ENCODE measurements at regions not wholly inside any gene's neighbourhood (a gene's known extent, or its start where the extent isn't known, plus 50 kb on each side); places are given as distances from the start of the nearest gene placed in this dataset.

GRCh38 chr16:76797457-76797856 lies 393.5 kb upstream of the MON1B start:
- no peak for TF ChIP-seq GATA3 (IDR thresholded peaks at IDR 0.05; ENCODE audit: borderline replicate concordance)
- TF ChIP-seq RARB (CRISPR knock-in tag; IDR thresholded peaks at IDR 0.05): no peak
- no peak for TF ChIP-seq MYC (IDR thresholded peaks at IDR 0.05; ENCODE audit: borderline replicate concordance, low read length)
- no peak for TF ChIP-seq CHD4 (IDR thresholded peaks at IDR 0.05; ENCODE audit: borderline replicate concordance)
- TF ChIP-seq NR3C1 (IDR thresholded peaks at IDR 0.05): no peak
- no peak for TF ChIP-seq USF2 (IDR thresholded peaks at IDR 0.05)
- no peak for TF ChIP-seq CBX2 (IDR thresholded peaks at IDR 0.05; ENCODE audit: borderline replicate concordance, low read depth)
- no peak for TF ChIP-seq HEYL (CRISPR knock-in tag; IDR thresholded peaks at IDR 0.05)
- no peak for TF ChIP-seq HES2 (IDR thresholded peaks at IDR 0.05)
- TF ChIP-seq CEBPB (IDR thresholded peaks at IDR 0.05): no peak
- no peak for TF ChIP-seq ZNF302 (CRISPR knock-in tag; IDR thresholded peaks at IDR 0.05)
- no peak for TF ChIP-seq MAX (IDR thresholded peaks at IDR 0.05)
- no peak for TF ChIP-seq HOXB5 (CRISPR knock-in tag; IDR thresholded peaks at IDR 0.05)
- TF ChIP-seq HOXB13 (CRISPR knock-in tag; IDR thresholded peaks at IDR 0.05; ENCODE audit: low read depth): no peak
- no peak for TF ChIP-seq CBX8 (IDR thresholded peaks at IDR 0.05)
- TF ChIP-seq EHMT2 (IDR thresholded peaks at IDR 0.05; ENCODE audit: low read depth): no peak
- DNase-seq (ENCODE audit: low read depth in 1 of 2, low spot score in 1 of 2) (no peak), FAIRE-seq (no peak), ATAC-seq (no peak)
- CTCF ChIA-PET: no interaction called here
- Histone ChIP-seq H3K4me3 (no peak overlapping the region), H3K4me1 (no peaks in the 10 kb centered on the region), H3K27ac (no peak overlapping the region), H3K4me2 (no peak overlapping the region), H3K9me3 (no peaks in the 10 kb centered on the region)
- 14% methylated on average over 4 of the region's 4 CpGs for WGBS (ENCODE audit: missing lambda C conversion rate)
- POLR2A ChIA-PET: no interaction called here

- ChIA-PET CTCF (interaction anchor here (0.6 to 0.7 kb wide), 2 partner anchors 217 to 293 kb away, joined by 3 read pairs; no protein-coding TSS in a partner anchor), POLR2A (no interaction called here)
- Histone ChIP-seq H3K27ac (no peak overlapping the region), H3K4me3 (no peak overlapping the region), H3K9me3 (no peaks in the 10 kb centered on the region), H3K4me1 (peaks cover 8% of the 10 kb centered on the region; the same call in 1 of the 3 replicates), H3K4me2 (0 out of 3 replicates have a peak overlapping the region, but pooled peaks have one; percentile 30)
- no peak for TF ChIP-seq KDM5A (IDR thresholded peaks at IDR 0.05)
- TF ChIP-seq RNF2 (IDR thresholded peaks at IDR 0.05; ENCODE audit: borderline replicate concordance, low read depth): no peak
- TF ChIP-seq BCL3 (IDR thresholded peaks at IDR 0.05): no peak
- 45% methylated on average over 6 of the region's 6 CpGs for WGBS (ENCODE audit: missing lambda C conversion rate)
- no peak for DNase-seq (ENCODE audit: low read depth in 1 of 2, low spot score in 1 of 2)
- no peak for ATAC-seq
- FAIRE-seq: no peak
These were observed 390.8 kb upstream of the MON1B start for GRCh38 chr16:76800196-76800595.

GRCh38 chr16:76801357-76801756 lies 389.6 kb upstream of the MON1B start:
- CTCF ChIA-PET: no interaction called here
- Histone ChIP-seq H3K4me2 (no peak overlapping the region), H3K4me3 (no peak overlapping the region), H3K9me3 (no peaks in the 10 kb centered on the region), H3K4me1 (peaks cover 12% of the 10 kb centered on the region; the same call in 1 of the 3 replicates), H3K27ac (no peak overlapping the region)
- ATAC-seq (no peak), FAIRE-seq (no peak), DNase-seq (ENCODE audit: low read depth in 1 of 2, low spot score in 1 of 2) (no peak)
- POLR2A ChIA-PET: no interaction called here
- TF ChIP-seq HDAC2 (IDR thresholded peaks at IDR 0.05): no peak
- TF ChIP-seq ZNF302 (CRISPR knock-in tag; IDR thresholded peaks at IDR 0.05): no peak
- no peak for TF ChIP-seq HOXB5 (CRISPR knock-in tag; IDR thresholded peaks at IDR 0.05)
- 26% methylated on average over 4 of the region's 4 CpGs for WGBS (ENCODE audit: missing lambda C conversion rate)

GRCh38 chr16:76816475-76816874 lies 374.5 kb upstream of the MON1B start:
- Histone ChIP-seq H3K4me3 (no peak overlapping the region), H3K4me2 (no peak overlapping the region), H3K9me3 (no peaks in the 10 kb centered on the region; the same call in 2 of the 3 replicates), H3K4me1 (no peaks in the 10 kb centered on the region), H3K27ac (no peak overlapping the region)
- CTCF ChIA-PET: interaction anchor here (1.4 kb wide), 1 partner anchor 537 kb away, joined by 3 read pairs; no protein-coding TSS in a partner anchor
- FAIRE-seq: no peak
- POLR2A ChIA-PET: no interaction called here
- 26% methylated on average over 2 of the region's 2 CpGs for WGBS (ENCODE audit: missing lambda C conversion rate)
- no peak for ATAC-seq
- DNase-seq (ENCODE audit: low read depth in 1 of 2, low spot score in 1 of 2): no peak
- TF ChIP-seq E2F6 (IDR thresholded peaks at IDR 0.05; ENCODE audit: borderline replicate concordance, low read depth) (no peak), CHD2 (IDR thresholded peaks at IDR 0.05; ENCODE audit: low read length, partially characterized antibody) (no peak), JUNB (IDR thresholded peaks at IDR 0.05) (no peak), POLR2A (IDR thresholded peaks at IDR 0.05; ENCODE audit: low read length) (no peak), CBX2 (IDR thresholded peaks at IDR 0.05; ENCODE audit: borderline replicate concordance, low read depth) (no peak), SREBF2 (IDR thresholded peaks at IDR 0.05) (no peak), MAFK (IDR thresholded peaks at IDR 0.05; ENCODE audit: partially characterized antibody) (no peak), HOXB5 (CRISPR knock-in tag; IDR thresholded peaks at IDR 0.05) (no peak), ELK1 (IDR thresholded peaks at IDR 0.05; ENCODE audit: low read depth, low read length) (no peak), BCL3 (IDR thresholded peaks at IDR 0.05) (no peak), RNF2 (IDR thresholded peaks at IDR 0.05; ENCODE audit: borderline replicate concordance, low read depth) (no peak), EHMT2 (IDR thresholded peaks at IDR 0.05; ENCODE audit: low read depth) (no peak)

Measured in A549 (cell line).